Common myeloid progenitor, CD34-positive (primary cell): ENCODE measurements at regions not wholly inside any gene's neighbourhood (a gene's known extent, or its start where the extent isn't known, plus 50 kb on each side); places are given as distances from the start of the nearest gene placed in this dataset.

Experiments used
- CTCF ChIA-PET: fragments of 350-600 bp; sonication (Branson Sonifier 250); formaldehyde crosslinking; loops from one replicate; lab custom pipeline; 2021; ENCODE audit warnings: antibody characterized with exemption; lab: Charles Lee
- POLR2A ChIA-PET: fragments of 350-600 bp; sonication (Branson Sonifier 250); formaldehyde crosslinking; loops from one replicate; lab custom pipeline; 2021; ENCODE audit warnings: antibody characterized with exemption; lab: Charles Lee
- DNase-seq, 3 donors: peaks; one replicate each; pipeline versions ENCODE4 v3.0.0 to v3.0.0-alpha.2; 2013
- H3K27ac ChIP-seq, 2 experiments: 1 replicate in 1 of 2; 2 replicates in 1 of 2; pipeline ENCODE4 v1.7.0; 2013; ENCODE audit warnings: inconsistent platforms in 2 of 2, low read length in 2 of 2, mild to moderate bottlenecking in 2 of 2, low read depth in 1 of 2, moderate library complexity in 1 of 2; ENCODE audit not compliant: severe bottlenecking in 2 of 2, insufficient read depth in 1 of 2, poor library complexity in 1 of 2
- H3K27me3 ChIP-seq, 5 experiments: replicated peaks in 2 of 5; 1 replicate in 3 of 5; 2 replicates in 2 of 5; pipeline versions ENCODE4 v1.6.1 to v1.7.0; 2013; ENCODE audit warnings: low read length in 4 of 5, mild to moderate bottlenecking in 2 of 5, moderate library complexity in 2 of 5, inconsistent platforms in 1 of 5; ENCODE audit not compliant: insufficient read depth in 5 of 5, control insufficient read depth in 4 of 5
- H3K36me3 ChIP-seq, 4 experiments: 1 replicate in 2 of 4; 2 replicates in 2 of 4; pipeline versions ENCODE4 v1.6.1 to v1.7.0; 2013; ENCODE audit warnings: low read length in 3 of 4, control low read depth in 1 of 4, mild to moderate bottlenecking in 1 of 4; ENCODE audit not compliant: control insufficient read depth in 4 of 4, insufficient read depth in 4 of 4
- H3K4me1 ChIP-seq, 4 experiments: 1 replicate in 3 of 4; 2 replicates in 1 of 4; pipeline versions ENCODE4 v1.6.1 to v1.7.1; 2013; ENCODE audit warnings: low read length in 3 of 4, mild to moderate bottlenecking in 3 of 4, control low read depth in 1 of 4, inconsistent platforms in 1 of 4, moderate library complexity in 1 of 4; ENCODE audit not compliant: control insufficient read depth in 4 of 4, insufficient read depth in 4 of 4; ENCODE audit errors: control extremely low read depth in 1 of 4
- H3K4me3 ChIP-seq, 7 experiments: 1 replicate in 4 of 7; 2 replicates in 3 of 7; pipeline versions ENCODE4 v1.5.1 to v1.7.0; 2013; ENCODE audit warnings: mild to moderate bottlenecking in 7 of 7, low read length in 6 of 7, moderate library complexity in 6 of 7, inconsistent platforms in 2 of 7, low read depth in 2 of 7, control low read depth in 1 of 7; ENCODE audit not compliant: insufficient read depth in 4 of 7, control insufficient read depth in 1 of 7; ENCODE audit errors: extremely low read depth in 1 of 7
- H3K9me3 ChIP-seq, 5 experiments: 1 replicate in 4 of 5; 2 replicates in 1 of 5; pipeline versions ENCODE4 v1.6.1 to v1.7.1; 2013; ENCODE audit warnings: low read length in 4 of 5, mild to moderate bottlenecking in 2 of 5, inconsistent platforms in 1 of 5, low read depth in 1 of 5, moderate library complexity in 1 of 5; ENCODE audit not compliant: control insufficient read depth in 4 of 5, insufficient read depth in 2 of 5; ENCODE audit errors: control extremely low read depth in 1 of 5
- WGBS: methylation state at CpG from one replicate; pipeline ENCODE4 v1.1.5; 2013; ENCODE audit not compliant: insufficient coverage; 5-methylcytosine and 5-hydroxymethylcytosine counted together

DNA sequence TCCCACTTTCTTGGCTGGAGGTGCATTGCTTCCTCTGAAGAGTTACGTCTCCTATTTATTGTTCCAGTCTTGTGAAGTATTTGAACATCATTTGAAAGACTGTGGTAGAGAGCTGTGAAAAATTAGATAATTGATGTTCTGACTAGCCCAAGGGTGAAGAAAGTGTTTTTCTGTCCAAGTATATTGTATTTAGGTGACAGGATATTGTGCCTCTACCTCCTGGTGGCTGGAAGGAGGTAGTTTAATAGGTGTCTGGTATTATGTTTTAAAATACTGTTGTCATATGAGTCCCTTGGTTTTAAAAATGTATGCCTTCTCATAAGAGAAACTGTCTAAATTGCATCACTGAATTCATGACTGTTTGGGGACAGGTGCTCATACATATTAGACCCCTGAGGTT, 226.0 kb downstream of the SPRY1 start:
- peaks cover 0 to 48% (median 36%) of the 10 kb centered on the region in 4 experiments for H3K4me1 ChIP-seq
- WGBS = 86% methylated on average over 1 of the region's 1 CpG
- H3K9me3 ChIP-seq = no peaks in the 10 kb centered on the region
- no peak overlapping the region for H3K4me3 ChIP-seq
- H3K36me3 ChIP-seq = no peaks in the 10 kb centered on the region
- no peak overlapping the region for H3K27ac ChIP-seq
- POLR2A ChIA-PET = no interaction called here
- H3K27me3 ChIP-seq = no peaks in the 10 kb centered on the region
- CTCF ChIA-PET = interaction anchor here (1.3 to 2.5 kb wide), 3 partner anchors 12 to 59 kb away, joined by 4 to 14 read pairs (median 6); no protein-coding TSS in a partner anchor
- DNase-seq = peak in 2 of 3 donors; percentile 38 to 47

DNA sequence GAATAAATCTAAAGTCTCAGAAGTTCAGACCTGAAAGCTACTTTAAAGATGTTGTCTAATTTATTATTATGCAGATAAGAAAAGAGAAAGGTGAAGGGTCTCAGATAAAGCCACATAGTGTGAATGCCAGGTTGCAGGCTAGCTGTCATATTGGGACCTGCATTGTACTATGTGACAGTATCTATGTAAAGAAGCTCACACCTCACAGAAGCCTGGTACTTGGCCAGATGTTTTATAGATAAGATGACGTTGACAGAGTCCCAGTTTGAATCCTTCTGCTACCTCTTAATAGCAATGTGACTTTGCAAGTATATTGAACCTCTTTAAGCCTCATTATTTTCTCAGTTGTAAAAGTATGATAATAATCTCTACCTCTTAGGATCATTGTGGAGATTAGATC, 227.0 kb downstream of the SPRY1 start:
- CTCF ChIA-PET = interaction anchor here (1.0 kb wide), 1 partner anchor 59 kb away, joined by 3 read pairs; no protein-coding TSS in a partner anchor
- WGBS = no CpG with 5 or more reads among the region's 1 CpG

GRCh38 chr4:123624959-123625358, 228.4 kb downstream of the SPRY1 start:
- Histone ChIP-seq H3K27ac (no peak overlapping the region), H3K27me3 (no peaks in the 10 kb centered on the region), H3K36me3 (no peaks in the 10 kb centered on the region), H3K4me1 (peaks cover 0 to 31% (median 20%) of the 10 kb centered on the region in 4 experiments), H3K9me3 (no peaks in the 10 kb centered on the region), H3K4me3 (no peak overlapping the region)
- POLR2A ChIA-PET = no interaction called here
- peak in 2 of 3 donors; percentile 48 to 54 for DNase-seq
- 73% methylated on average over 1 of the region's 1 CpG for WGBS
- CTCF ChIA-PET = interaction anchor here (1.5 kb wide), 1 partner anchor 8 kb away, joined by 4 read pairs; no protein-coding TSS in a partner anchor

More for the DNA sequence above, 227.0 kb downstream of the SPRY1 start:
- H3K27ac ChIP-seq = no peak overlapping the region
- peaks cover 0 to 38% (median 27%) of the 10 kb centered on the region in 4 experiments for H3K4me1 ChIP-seq
- H3K9me3 ChIP-seq = no peaks in the 10 kb centered on the region
- peak in 2 of 3 donors; percentile 26 to 46 for DNase-seq
- POLR2A ChIA-PET = no interaction called here
- H3K36me3 ChIP-seq = no peaks in the 10 kb centered on the region
- H3K27me3 ChIP-seq = no peaks in the 10 kb centered on the region
- no peak overlapping the region for H3K4me3 ChIP-seq

- ChIA-PET CTCF (interaction anchor here (0.8 kb wide), 1 partner anchor 106 kb away, joined by 3 read pairs; no protein-coding TSS in a partner anchor), POLR2A (interaction anchor here (0.9 kb wide), 1 partner anchor 21 kb away, joined by 3 read pairs; no protein-coding TSS in a partner anchor)
- Histone ChIP-seq H3K36me3 (no peaks in the 10 kb centered on the region), H3K27me3 (no peaks in the 10 kb centered on the region), H3K4me3 (no peak overlapping the region), H3K9me3 (no peaks in the 10 kb centered on the region), H3K27ac (no peak overlapping the region), H3K4me1 (peaks cover 0 to 13% (median 4%) of the 10 kb centered on the region in 4 experiments)
- no peak for DNase-seq
- whole genome bisulfite sequencing = no CpG with 5 or more reads among the region's 1 CpG
Measured at GRCh38 chr4:123628288-123628687, 231.7 kb downstream of the SPRY1 start.

GRCh38 chr4:123631786-123632692, 235.4 kb downstream of the SPRY1 start:
- H3K4me3 ChIP-seq = peak overlapping the region in 1 of 7 experiments; percentile 7
- H3K4me1 ChIP-seq = peaks cover 0 to 10% (median 3%) of the 10 kb centered on the region in 4 experiments
- no peaks in the 10 kb centered on the region for H3K36me3 ChIP-seq
- ChIA-PET POLR2A (no interaction called here), CTCF (interaction anchor here (0.9 kb wide), 1 partner anchor 11 kb away, joined by 3 read pairs; no protein-coding TSS in a partner anchor)
- H3K27me3 ChIP-seq = no peaks in the 10 kb centered on the region
- WGBS = 30% methylated on average over 6 of the region's 7 CpGs
- H3K9me3 ChIP-seq = no peaks in the 10 kb centered on the region
- no peak overlapping the region for H3K27ac ChIP-seq
- peak in 2 of 3 donors; percentile 32 to 49 for DNase-seq

DNA sequence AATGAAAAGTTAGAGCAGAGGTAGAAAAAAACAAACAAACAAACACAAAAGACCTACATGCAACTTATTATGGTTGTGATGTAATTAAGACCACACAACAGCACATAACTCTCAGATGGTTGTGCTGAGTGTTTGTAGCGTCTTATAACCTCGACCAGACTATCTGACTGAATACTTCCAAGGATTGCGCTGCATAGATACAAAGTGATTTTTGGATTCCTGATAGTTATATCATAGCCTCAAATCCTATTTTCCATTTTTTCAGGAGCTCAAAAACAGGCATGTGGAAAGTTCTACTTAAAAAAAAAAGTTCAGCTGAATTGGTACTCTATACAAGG, 236.1 kb downstream of the SPRY1 start:
- no peak for DNase-seq
- H3K27me3 ChIP-seq = no peaks in the 10 kb centered on the region
- H3K36me3 ChIP-seq = no peaks in the 10 kb centered on the region
- ChIA-PET CTCF (no interaction called here), POLR2A (no interaction called here)
- H3K27ac ChIP-seq = no peak overlapping the region
- WGBS = no CpG with 5 or more reads among the region's 3 CpGs
- H3K4me3 ChIP-seq = no peak overlapping the region
- peaks cover 0 to 10% (median 3%) of the 10 kb centered on the region in 4 experiments for H3K4me1 ChIP-seq
- no peaks in the 10 kb centered on the region for H3K9me3 ChIP-seq

- no peak overlapping the region for H3K27ac ChIP-seq
- WGBS = 100% methylated on average over 1 of the region's 1 CpG
- CTCF ChIA-PET = interaction anchor here (0.7 kb wide), 2 partner anchors 8 to 668 kb away, joined by 3 read pairs; no protein-coding TSS in a partner anchor
- no peaks in the 10 kb centered on the region for H3K27me3 ChIP-seq
- no peak for DNase-seq
- no peaks in the 10 kb centered on the region for H3K36me3 ChIP-seq
- H3K9me3 ChIP-seq = no peaks in the 10 kb centered on the region
- POLR2A ChIA-PET = no interaction called here
- H3K4me3 ChIP-seq = no peak overlapping the region
- H3K4me1 ChIP-seq = no peaks in the 10 kb centered on the region
Measured at GRCh38 chr4:123638834-123639233, 242.2 kb downstream of the SPRY1 start.
